HG02759 (cell line): ENCODE measurements at regions not wholly inside any gene's neighbourhood (a gene's known extent, or its start where the extent isn't known, plus 50 kb on each side); places are given as distances from the start of the nearest gene placed in this dataset.

ENCODE experiments used
- ATAC-seq: cut with Tn5 transposase; IDR thresholded peaks from one replicate; pipeline ENCODE4 v1.9.1; 2021; ENCODE audit warnings: mild to moderate bottlenecking, moderate library complexity; ENCODE audit not compliant: unreplicated experiment

- no peak for ATAC-seq
Measured at GRCh38 chr15:98410328-98410727, 238.0 kb upstream of the IGF1R start.

GRCh38 chr15:98412852-98413251 is 235.5 kb upstream of the IGF1R start:
- ATAC-seq, result no peak

- ATAC-seq, result no peak
Measured at GRCh38 chr15:98413933-98414546, 234.3 kb upstream of the IGF1R start.

- no peak for ATAC-seq
Measured at GRCh38 chr15:98416222-98416855, 232.0 kb upstream of the IGF1R start.

- ATAC-seq, result no peak
Measured at GRCh38 chr15:98417346-98417745, 231.0 kb upstream of the IGF1R start.

- ATAC-seq, result no peak
Measured at GRCh38 chr15:98418122-98418521, 230.2 kb upstream of the IGF1R start.

- no peak for ATAC-seq
Measured at GRCh38 chr15:98419173-98419780, 229.1 kb upstream of the IGF1R start.

- ATAC-seq, result no peak
Measured at GRCh38 chr15:98420837-98421236, 227.5 kb upstream of the IGF1R start.

- peak; percentile 88 for ATAC-seq
Measured at GRCh38 chr15:98421419-98422129, 226.8 kb upstream of the IGF1R start.

- ATAC-seq, result no peak
Measured at GRCh38 chr15:98422130-98422478, 226.2 kb upstream of the IGF1R start.

GRCh38 chr15:98425173-98425572 is 223.2 kb upstream of the IGF1R start:
- ATAC-seq, result no peak

- ATAC-seq, result no peak
Measured at GRCh38 chr15:98427321-98427720, 221.0 kb upstream of the IGF1R start.

- ATAC-seq, result peak; percentile 98
Measured at GRCh38 chr15:98428253-98428989, 219.9 kb upstream of the IGF1R start.

GRCh38 chr15:98431171-98431570 is 217.2 kb upstream of the IGF1R start:
- ATAC-seq, result no peak

GRCh38 chr15:98433346-98433745 is 215.0 kb upstream of the IGF1R start:
- ATAC-seq, result no peak

- no peak for ATAC-seq
Measured at GRCh38 chr15:98433856-98434255, 214.5 kb upstream of the IGF1R start.

GRCh38 chr15:98437752-98438151 is 210.6 kb upstream of the IGF1R start:
- ATAC-seq, result no peak

- ATAC-seq, result no peak
Measured at GRCh38 chr15:98438326-98438725, 210.0 kb upstream of the IGF1R start.

- no peak for ATAC-seq
Measured at GRCh38 chr15:98438907-98439306, 209.4 kb upstream of the IGF1R start.

- ATAC-seq, result no peak
Measured at GRCh38 chr15:98439523-98439942, 208.8 kb upstream of the IGF1R start.

GRCh38 chr15:98440917-98441316 is 207.4 kb upstream of the IGF1R start:
- ATAC-seq, result peak; percentile 76
